ENCODE measurements at regions not wholly inside any gene's neighbourhood (a gene's known extent, or its start where the extent isn't known, plus 50 kb on each side); places are given as distances from the start of the nearest gene placed in this dataset.

GRCh38 chr12:95395696-95396095 lies 78.3 kb upstream of the METAP2 start:
- TF ChIP-seq, protein P1, sequence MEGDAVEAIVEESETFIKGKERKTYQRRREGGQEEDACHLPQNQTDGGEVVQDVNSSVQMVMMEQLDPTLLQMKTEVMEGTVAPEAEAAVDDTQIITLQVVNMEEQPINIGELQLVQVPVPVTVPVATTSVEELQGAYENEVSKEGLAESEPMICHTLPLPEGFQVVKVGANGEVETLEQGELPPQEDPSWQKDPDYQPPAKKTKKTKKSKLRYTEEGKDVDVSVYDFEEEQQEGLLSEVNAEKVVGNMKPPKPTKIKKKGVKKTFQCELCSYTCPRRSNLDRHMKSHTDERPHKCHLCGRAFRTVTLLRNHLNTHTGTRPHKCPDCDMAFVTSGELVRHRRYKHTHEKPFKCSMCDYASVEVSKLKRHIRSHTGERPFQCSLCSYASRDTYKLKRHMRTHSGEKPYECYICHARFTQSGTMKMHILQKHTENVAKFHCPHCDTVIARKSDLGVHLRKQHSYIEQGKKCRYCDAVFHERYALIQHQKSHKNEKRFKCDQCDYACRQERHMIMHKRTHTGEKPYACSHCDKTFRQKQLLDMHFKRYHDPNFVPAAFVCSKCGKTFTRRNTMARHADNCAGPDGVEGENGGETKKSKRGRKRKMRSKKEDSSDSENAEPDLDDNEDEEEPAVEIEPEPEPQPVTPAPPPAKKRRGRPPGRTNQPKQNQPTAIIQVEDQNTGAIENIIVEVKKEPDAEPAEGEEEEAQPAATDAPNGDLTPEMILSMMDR (IDR thresholded peaks at IDR 0.05): no peak
- TF ChIP-seq POLR2AphosphoS5 (IDR thresholded peaks at IDR 0.05) (no peak), POLR2A (IDR thresholded peaks at IDR 0.05) (no peak)
